ENCODE measurements at regions not wholly inside any gene's neighbourhood (a gene's known extent, or its start where the extent isn't known, plus 50 kb on each side); places are given as distances from the start of the nearest gene placed in this dataset.

DNA sequence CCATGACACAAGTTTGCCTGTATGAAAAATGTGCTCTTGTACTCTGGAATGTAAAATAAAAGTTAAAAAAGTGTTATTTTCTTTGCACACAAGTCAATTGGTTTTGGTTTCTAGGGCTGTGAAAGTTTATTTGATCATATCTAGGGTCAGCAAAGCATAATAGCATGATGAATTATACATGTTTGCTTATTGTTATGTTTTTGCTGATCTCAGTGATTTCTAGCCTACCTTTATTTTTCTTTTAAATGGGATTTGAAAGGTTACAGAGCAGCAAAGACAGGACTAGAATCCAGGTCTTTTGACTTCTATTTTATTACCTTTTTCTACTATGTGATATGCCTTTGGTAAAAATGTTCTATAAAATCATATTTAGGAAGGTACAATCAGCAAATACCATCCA is 481.0 kb downstream of the PRR32 start:
- intact Hi-C loops (cut with micrococcal nuclease): no loop called here
- ChIA-PET CTCF (no interaction called here), POLR2A (no interaction called here)
- TF ChIP-seq FOS (IDR thresholded peaks at IDR 0.05; ENCODE audit: borderline replicate concordance, insufficient read depth, low read length) (no peak), EZH2 (IDR thresholded peaks at IDR 0.05; ENCODE audit: borderline replicate concordance, low read depth, low read length, severe bottlenecking) (no peak), POLR2A (IDR thresholded peaks at IDR 0.05; ENCODE audit: low read depth, low read length) (no peak), POLR2AphosphoS5 (IDR thresholded peaks at IDR 0.05; ENCODE audit: insufficient read depth, low read depth, low read length) (no peak), MYC (IDR thresholded peaks at IDR 0.05; ENCODE audit: low read depth, low read length) (no peak), JUN (IDR thresholded peaks at IDR 0.05; ENCODE audit: borderline replicate concordance, insufficient read depth, insufficient read length, low read depth) (no peak), GATA2 (IDR thresholded peaks at IDR 0.05; ENCODE audit: insufficient read depth, insufficient read length, low read depth, low read length) (no peak)
- TF ChIP-seq, protein P1, sequence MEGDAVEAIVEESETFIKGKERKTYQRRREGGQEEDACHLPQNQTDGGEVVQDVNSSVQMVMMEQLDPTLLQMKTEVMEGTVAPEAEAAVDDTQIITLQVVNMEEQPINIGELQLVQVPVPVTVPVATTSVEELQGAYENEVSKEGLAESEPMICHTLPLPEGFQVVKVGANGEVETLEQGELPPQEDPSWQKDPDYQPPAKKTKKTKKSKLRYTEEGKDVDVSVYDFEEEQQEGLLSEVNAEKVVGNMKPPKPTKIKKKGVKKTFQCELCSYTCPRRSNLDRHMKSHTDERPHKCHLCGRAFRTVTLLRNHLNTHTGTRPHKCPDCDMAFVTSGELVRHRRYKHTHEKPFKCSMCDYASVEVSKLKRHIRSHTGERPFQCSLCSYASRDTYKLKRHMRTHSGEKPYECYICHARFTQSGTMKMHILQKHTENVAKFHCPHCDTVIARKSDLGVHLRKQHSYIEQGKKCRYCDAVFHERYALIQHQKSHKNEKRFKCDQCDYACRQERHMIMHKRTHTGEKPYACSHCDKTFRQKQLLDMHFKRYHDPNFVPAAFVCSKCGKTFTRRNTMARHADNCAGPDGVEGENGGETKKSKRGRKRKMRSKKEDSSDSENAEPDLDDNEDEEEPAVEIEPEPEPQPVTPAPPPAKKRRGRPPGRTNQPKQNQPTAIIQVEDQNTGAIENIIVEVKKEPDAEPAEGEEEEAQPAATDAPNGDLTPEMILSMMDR (IDR thresholded peaks at IDR 0.05; ENCODE audit: extremely low read depth in 1 of 2, insufficient read depth in 1 of 2, low read depth in 1 of 2, low read length in 2 of 2): no peak
- TF ChIP-seq, protein P2, sequence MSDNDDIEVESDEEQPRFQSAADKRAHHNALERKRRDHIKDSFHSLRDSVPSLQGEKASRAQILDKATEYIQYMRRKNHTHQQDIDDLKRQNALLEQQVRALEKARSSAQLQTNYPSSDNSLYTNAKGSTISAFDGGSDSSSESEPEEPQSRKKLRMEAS (IDR thresholded peaks at IDR 0.05; ENCODE audit: insufficient read depth, insufficient read length): no peak
- Histone ChIP-seq H3K9me3 (replicated peaks; ENCODE audit: control insufficient read depth, insufficient read depth, low read length) (no peaks in the 10 kb centered on the region), H3K27me3 (ENCODE audit: control insufficient read depth in 2 of 2, insufficient read depth in 2 of 2, low read length in 2 of 2) (no peaks in the 10 kb centered on the region), H3K9me1 (replicated peaks; ENCODE audit: control insufficient read depth, extremely low read depth, insufficient read depth, low read length) (no peaks in the 10 kb centered on the region), H3K9ac (replicated peaks; ENCODE audit: extremely low read depth, insufficient read depth, low read length) (no peak overlapping the region), H4K20me1 (replicated peaks; ENCODE audit: control insufficient read depth, extremely low read depth, insufficient read depth, low read length) (no peaks in the 10 kb centered on the region), H3K79me2 (ENCODE audit: control insufficient read depth, insufficient read depth, low read length) (no peaks in the 10 kb centered on the region), H3K4me3 (replicated peaks in 1 of 3; ENCODE audit: insufficient read depth in 1 of 3, low read depth in 1 of 3, low read length in 3 of 3) (no peak overlapping the region), H3K4me2 (ENCODE audit: insufficient read depth, low read length) (no peak overlapping the region), H2AFZ (ENCODE audit: low read depth, low read length) (no peak overlapping the region), H3K4me1 (ENCODE audit: control insufficient read depth, extremely low read depth, insufficient read depth, low read length) (no peaks in the 10 kb centered on the region), H3K36me3 (ENCODE audit: control insufficient read depth in 2 of 2, extremely low read depth in 1 of 2, insufficient read depth in 2 of 2, low read length in 2 of 2) (no peaks in the 10 kb centered on the region), H3K27ac (ENCODE audit: insufficient read depth, low read depth, low read length) (no peak overlapping the region)
- FAIRE-seq (no peak), DNase-seq (ENCODE audit: low read depth, low spot score) (no peak)
- BruUV-seq (replicated peaks): no TSS peak
- dilution Hi-C loops (cut with MboI; ENCODE audit: extremely low pct_ligation_motif_present, low sequenced_read_pairs): no loop called here

All from endothelial cell of umbilical vein (primary cell).